GM23338 (cell line): ENCODE measurements at regions not wholly inside any gene's neighbourhood (a gene's known extent, or its start where the extent isn't known, plus 50 kb on each side); places are given as distances from the start of the nearest gene placed in this dataset.

Experiments used
- ATAC-seq: fragments of 200-7000 bp; cut with Tn5 transposase; 3 replicates; pipeline ENCODE4 v1.9.1; 2020
- DNase-seq: peaks from one replicate; pipeline ENCODE4 v3.0.0-alpha.2; 2015; ENCODE audit warnings: low spot score
- H2AFZ ChIP-seq: fragments of 200-600 bp; sonication (generic); 2 replicates; pipeline ENCODE4 v1.8.0; 2016; ENCODE audit warnings: antibody characterized with exemption, mild to moderate bottlenecking, moderate library complexity
- H3F3A ChIP-seq: fragments of 200-600 bp; sonication (generic); replicated peaks from 2 replicates; pipeline ENCODE4 v1.8.0; 2017; ENCODE audit warnings: antibody characterized with exemption, mixed run types, low read depth
- H3K27ac ChIP-seq: fragments of 200-600 bp; sonication (generic); 2 replicates; pipeline ENCODE4 v1.6.1; 2016; ENCODE audit warnings: low read depth
- H3K27me3 ChIP-seq: fragments of 200-600 bp; sonication (generic); 2 replicates; pipeline ENCODE4 v1.8.0; 2016; ENCODE audit warnings: mild to moderate bottlenecking, mixed run types, moderate library complexity; ENCODE audit not compliant: insufficient read depth
- H3K36me3 ChIP-seq: fragments of 200-600 bp; sonication (generic); 2 replicates; pipeline ENCODE4 v1.8.0; 2016; ENCODE audit warnings: mild to moderate bottlenecking; ENCODE audit not compliant: insufficient read depth
- H3K4me1 ChIP-seq: fragments of 200-600 bp; sonication (generic); 2 replicates; pipeline ENCODE4 v1.8.0; 2016; ENCODE audit warnings: mild to moderate bottlenecking, moderate library complexity; ENCODE audit not compliant: insufficient read depth
- H3K4me2 ChIP-seq: fragments of 200-600 bp; sonication (generic); 2 replicates; pipeline ENCODE4 v1.7.1; 2017; ENCODE audit warnings: mixed run types
- H3K4me3 ChIP-seq: fragments of 200-600 bp; sonication (generic); 2 replicates; pipeline ENCODE4 v1.6.1; 2016; ENCODE audit warnings: mixed run types
- H3K79me2 ChIP-seq: fragments of 200-600 bp; sonication (generic); replicated peaks from 2 replicates; pipeline ENCODE4 v1.8.0; 2017; ENCODE audit warnings: mild to moderate bottlenecking; ENCODE audit not compliant: insufficient read depth
- H3K9me2 ChIP-seq: fragments of 200-600 bp; sonication (generic); 2 replicates; pipeline ENCODE4 v1.8.0; 2017; ENCODE audit not compliant: insufficient read depth
- H4K20me1 ChIP-seq: fragments of 200-600 bp; sonication (generic); replicated peaks from 2 replicates; pipeline ENCODE4 v1.8.0; 2017; ENCODE audit warnings: mild to moderate bottlenecking; ENCODE audit not compliant: insufficient read depth
- H3K27ac Mint-ChIP-seq: 2 replicates; pipeline ENCODE4 v1.8.0; 2020; ENCODE audit warnings: inconsistent platforms, mild to moderate bottlenecking, moderate library complexity, mixed read lengths
- H3K27me3 Mint-ChIP-seq: 3 replicates; pipeline ENCODE4 v1.8.0; 2022; ENCODE audit warnings: low read depth, mild to moderate bottlenecking, moderate library complexity, mixed read lengths, inconsistent platforms; ENCODE audit not compliant: insufficient read depth, poor library complexity
- H3K36me3 Mint-ChIP-seq: 3 replicates; pipeline ENCODE4 v1.8.0; 2021; ENCODE audit warnings: low read depth, mild to moderate bottlenecking, inconsistent platforms, moderate library complexity, mixed read lengths
- H3K4me1 Mint-ChIP-seq: 3 replicates; pipeline ENCODE4 v1.8.0; 2020; ENCODE audit warnings: mild to moderate bottlenecking, inconsistent platforms, mixed read lengths
- H3K4me3 Mint-ChIP-seq: 3 replicates; pipeline ENCODE4 v1.8.0; 2021; ENCODE audit warnings: moderate library complexity, mild to moderate bottlenecking, inconsistent platforms, mixed read lengths
- H3K9me3 Mint-ChIP-seq: 3 replicates; pipeline ENCODE4 v1.8.0; 2020; ENCODE audit warnings: moderate library complexity, mild to moderate bottlenecking, inconsistent platforms, mixed read lengths
- CREB1 ChIP-seq: fragments of 250-450 bp; sonication (Bioruptor Pico); IDR thresholded peaks from 2 replicates; pipeline ENCODE4 v1.5.0; 2020; ENCODE audit warnings: low read depth, mild to moderate bottlenecking, moderate library complexity
- CTCF ChIP-seq, 2 experiments: fragments of 200-600 bp in 1 of 2; sonication (generic) in 1 of 2; conservative IDR thresholded peaks; 2 replicates each; pipeline versions ENCODE4 v1.5.1 to v1.6.1; 2016 to 2017; ENCODE audit warnings: antibody characterized with exemption in 2 of 2, low read depth in 2 of 2, mild to moderate bottlenecking in 2 of 2, moderate library complexity in 1 of 2
- EZH2 ChIP-seq: fragments of 200-600 bp; sonication (generic); IDR thresholded peaks from one replicate; pipeline ENCODE4 v1.8.0; 2017; ENCODE audit warnings: antibody characterized with exemption, mild to moderate bottlenecking, low read depth; ENCODE audit not compliant: unreplicated experiment
- EZH2phosphoT487 ChIP-seq: fragments of 200-600 bp; sonication (generic); IDR thresholded peaks from one replicate; pipeline ENCODE4 v1.8.1; 2018; ENCODE audit warnings: antibody characterized with exemption; ENCODE audit not compliant: unreplicated experiment
- JUNB ChIP-seq: IDR thresholded peaks from one replicate; pipeline ENCODE4 v1.6.1; 2016; ENCODE audit warnings: antibody characterized with exemption; ENCODE audit not compliant: unreplicated experiment
- NANOG ChIP-seq: IDR thresholded peaks from 2 replicates; pipeline ENCODE4 v1.6.1; 2016; ENCODE audit warnings: antibody characterized with exemption, borderline replicate concordance
- POLR2AphosphoS5 ChIP-seq: IDR thresholded peaks from 2 replicates; pipeline ENCODE4 v1.6.1; 2016; ENCODE audit warnings: antibody characterized with exemption, low read depth
- REST ChIP-seq: IDR thresholded peaks from one replicate; pipeline ENCODE4 v1.6.1; 2018; ENCODE audit warnings: antibody characterized with exemption; ENCODE audit not compliant: unreplicated experiment
- STAT1 ChIP-seq: IDR thresholded peaks from one replicate; pipeline ENCODE4 v1.6.1; 2016; ENCODE audit warnings: antibody characterized with exemption; ENCODE audit not compliant: unreplicated experiment
- ZNF114 ChIP-seq: fragments of 250-450 bp; sonication (Bioruptor Pico); IDR thresholded peaks from 2 replicates; pipeline ENCODE4 v1.5.0; 2020; ENCODE audit warnings: mild to moderate bottlenecking, moderate library complexity
- ZNF331 ChIP-seq: fragments of 250-450 bp; sonication (Bioruptor Pico); IDR thresholded peaks from 2 replicates; pipeline ENCODE4 v1.5.0; 2020; ENCODE audit warnings: low read depth, mild to moderate bottlenecking, moderate library complexity
- TF ChIP-seq, protein P1 (sequence below): fragments of 250-450 bp; sonication (Bioruptor Pico); IDR thresholded peaks from 2 replicates; pipeline ENCODE4 v1.5.0; 2020; ENCODE audit warnings: mild to moderate bottlenecking, moderate library complexity
- TF ChIP-seq, protein P2 (sequence below): IDR thresholded peaks from 2 replicates; pipeline ENCODE4 v1.6.1; 2016; ENCODE audit warnings: antibody characterized with exemption

DNA sequence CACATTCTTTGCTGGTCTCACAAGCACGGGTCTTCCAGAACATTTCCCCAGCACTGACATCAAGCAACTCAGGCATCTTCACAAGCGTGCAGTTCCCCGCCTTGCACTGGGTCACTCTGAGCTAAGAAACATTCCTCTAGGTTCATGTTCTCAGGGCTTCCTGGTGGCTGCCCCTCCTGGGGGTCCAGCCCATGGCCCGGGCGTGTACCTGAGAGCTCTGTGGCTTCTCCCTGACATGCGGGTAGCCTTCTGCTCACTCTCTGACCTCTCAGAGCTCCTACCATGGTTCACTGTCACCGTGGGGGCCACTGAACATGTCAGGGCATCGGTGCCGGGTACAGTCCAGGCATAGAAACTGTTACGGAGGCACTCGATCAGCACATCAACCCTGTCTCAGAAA, 87.5 kb downstream of the OLFM1 start:
- H3K27me3 ChIP-seq = no peaks in the 10 kb centered on the region
- no peaks in the 10 kb centered on the region for H3K4me1 ChIP-seq
- H3K4me1 Mint-ChIP-seq = no peaks in the 10 kb centered on the region
- H3K9me2 ChIP-seq = no peaks in the 10 kb centered on the region
- no peak overlapping the region for H3K27ac ChIP-seq
- H3K4me2 ChIP-seq = no peak overlapping the region
- H3F3A ChIP-seq = no peaks in the 10 kb centered on the region
- peaks cover 7% of the 10 kb centered on the region; the same call in 1 of the 3 replicates for H3K9me3 Mint-ChIP-seq
- peaks cover 6% of the 10 kb centered on the region for H3K27me3 Mint-ChIP-seq
- ATAC-seq = no peak
- H3K4me3 ChIP-seq = no peak overlapping the region
- H2AFZ ChIP-seq = no peak overlapping the region
- H3K36me3 ChIP-seq = no peaks in the 10 kb centered on the region
- TF ChIP-seq EZH2phosphoT487 (no peak), NANOG (no peak), REST (no peak), STAT1 (no peak), ZNF331 (CRISPR knock-in tag) (no peak), ZNF114 (CRISPR knock-in tag) (no peak), EZH2 (no peak), CREB1 (CRISPR knock-in tag) (no peak), JUNB (no peak), CTCF (conservative IDR thresholded peaks at IDR 0.05; ENCODE audit: low read depth in 2 of 2) (no peak), POLR2AphosphoS5 (no peak)
- TF ChIP-seq, protein P1, sequence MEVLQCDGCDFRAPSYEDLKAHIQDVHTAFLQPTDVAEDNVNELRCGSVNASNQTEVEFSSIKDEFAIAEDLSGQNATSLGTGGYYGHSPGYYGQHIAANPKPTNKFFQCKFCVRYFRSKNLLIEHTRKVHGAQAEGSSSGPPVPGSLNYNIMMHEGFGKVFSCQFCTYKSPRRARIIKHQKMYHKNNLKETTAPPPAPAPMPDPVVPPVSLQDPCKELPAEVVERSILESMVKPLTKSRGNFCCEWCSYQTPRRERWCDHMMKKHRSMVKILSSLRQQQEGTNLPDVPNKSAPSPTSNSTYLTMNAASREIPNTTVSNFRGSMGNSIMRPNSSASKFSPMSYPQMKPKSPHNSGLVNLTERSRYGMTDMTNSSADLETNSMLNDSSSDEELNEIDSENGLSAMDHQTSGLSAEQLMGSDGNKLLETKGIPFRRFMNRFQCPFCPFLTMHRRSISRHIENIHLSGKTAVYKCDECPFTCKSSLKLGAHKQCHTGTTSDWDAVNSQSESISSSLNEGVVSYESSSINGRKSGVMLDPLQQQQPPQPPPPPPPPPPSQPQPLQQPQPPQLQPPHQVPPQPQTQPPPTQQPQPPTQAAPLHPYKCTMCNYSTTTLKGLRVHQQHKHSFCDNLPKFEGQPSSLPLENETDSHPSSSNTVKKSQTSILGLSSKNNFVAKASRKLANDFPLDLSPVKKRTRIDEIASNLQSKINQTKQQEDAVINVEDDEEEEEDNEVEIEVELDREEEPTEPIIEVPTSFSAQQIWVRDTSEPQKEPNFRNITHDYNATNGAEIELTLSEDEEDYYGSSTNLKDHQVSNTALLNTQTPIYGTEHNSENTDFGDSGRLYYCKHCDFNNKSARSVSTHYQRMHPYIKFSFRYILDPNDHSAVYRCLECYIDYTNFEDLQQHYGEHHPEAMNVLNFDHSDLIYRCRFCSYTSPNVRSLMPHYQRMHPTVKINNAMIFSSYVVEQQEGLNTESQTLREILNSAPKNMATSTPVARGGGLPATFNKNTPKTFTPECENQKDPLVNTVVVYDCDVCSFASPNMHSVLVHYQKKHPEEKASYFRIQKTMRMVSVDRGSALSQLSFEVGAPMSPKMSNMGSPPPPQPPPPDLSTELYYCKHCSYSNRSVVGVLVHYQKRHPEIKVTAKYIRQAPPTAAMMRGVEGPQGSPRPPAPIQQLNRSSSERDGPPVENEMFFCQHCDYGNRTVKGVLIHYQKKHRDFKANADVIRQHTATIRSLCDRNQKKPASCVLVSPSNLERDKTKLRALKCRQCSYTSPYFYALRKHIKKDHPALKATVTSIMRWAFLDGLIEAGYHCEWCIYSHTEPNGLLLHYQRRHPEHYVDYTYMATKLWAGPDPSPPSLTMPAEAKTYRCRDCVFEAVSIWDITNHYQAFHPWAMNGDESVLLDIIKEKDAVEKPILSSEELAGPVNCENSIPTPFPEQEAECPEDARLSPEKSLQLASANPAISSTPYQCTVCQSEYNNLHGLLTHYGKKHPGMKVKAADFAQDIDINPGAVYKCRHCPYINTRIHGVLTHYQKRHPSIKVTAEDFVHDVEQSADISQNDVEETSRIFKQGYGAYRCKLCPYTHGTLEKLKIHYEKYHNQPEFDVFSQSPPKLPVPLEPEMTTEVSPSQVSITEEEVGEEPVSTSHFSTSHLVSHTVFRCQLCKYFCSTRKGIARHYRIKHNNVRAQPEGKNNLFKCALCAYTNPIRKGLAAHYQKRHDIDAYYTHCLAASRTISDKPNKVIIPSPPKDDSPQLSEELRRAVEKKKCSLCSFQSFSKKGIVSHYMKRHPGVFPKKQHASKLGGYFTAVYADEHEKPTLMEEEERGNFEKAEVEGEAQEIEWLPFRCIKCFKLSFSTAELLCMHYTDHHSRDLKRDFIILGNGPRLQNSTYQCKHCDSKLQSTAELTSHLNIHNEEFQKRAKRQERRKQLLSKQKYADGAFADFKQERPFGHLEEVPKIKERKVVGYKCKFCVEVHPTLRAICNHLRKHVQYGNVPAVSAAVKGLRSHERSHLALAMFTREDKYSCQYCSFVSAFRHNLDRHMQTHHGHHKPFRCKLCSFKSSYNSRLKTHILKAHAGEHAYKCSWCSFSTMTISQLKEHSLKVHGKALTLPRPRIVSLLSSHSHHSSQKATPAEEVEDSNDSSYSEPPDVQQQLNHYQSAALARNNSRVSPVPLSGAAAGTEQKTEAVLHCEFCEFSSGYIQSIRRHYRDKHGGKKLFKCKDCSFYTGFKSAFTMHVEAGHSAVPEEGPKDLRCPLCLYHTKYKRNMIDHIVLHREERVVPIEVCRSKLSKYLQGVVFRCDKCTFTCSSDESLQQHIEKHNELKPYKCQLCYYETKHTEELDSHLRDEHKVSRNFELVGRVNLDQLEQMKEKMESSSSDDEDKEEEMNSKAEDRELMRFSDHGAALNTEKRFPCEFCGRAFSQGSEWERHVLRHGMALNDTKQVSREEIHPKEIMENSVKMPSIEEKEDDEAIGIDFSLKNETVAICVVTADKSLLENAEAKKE (CRISPR knock-in tag) = no peak
- TF ChIP-seq, protein P2, sequence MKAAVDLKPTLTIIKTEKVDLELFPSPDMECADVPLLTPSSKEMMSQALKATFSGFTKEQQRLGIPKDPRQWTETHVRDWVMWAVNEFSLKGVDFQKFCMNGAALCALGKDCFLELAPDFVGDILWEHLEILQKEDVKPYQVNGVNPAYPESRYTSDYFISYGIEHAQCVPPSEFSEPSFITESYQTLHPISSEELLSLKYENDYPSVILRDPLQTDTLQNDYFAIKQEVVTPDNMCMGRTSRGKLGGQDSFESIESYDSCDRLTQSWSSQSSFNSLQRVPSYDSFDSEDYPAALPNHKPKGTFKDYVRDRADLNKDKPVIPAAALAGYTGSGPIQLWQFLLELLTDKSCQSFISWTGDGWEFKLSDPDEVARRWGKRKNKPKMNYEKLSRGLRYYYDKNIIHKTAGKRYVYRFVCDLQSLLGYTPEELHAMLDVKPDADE = no peak
- no peak overlapping the region for H3K4me3 Mint-ChIP-seq
- no peaks in the 10 kb centered on the region for H4K20me1 ChIP-seq
- H3K36me3 Mint-ChIP-seq = no peaks in the 10 kb centered on the region
- H3K27ac Mint-ChIP-seq = no peak overlapping the region
- no peak for DNase-seq
- H3K79me2 ChIP-seq = no peaks in the 10 kb centered on the region
